NCI-H1092 treated with DMSO at 0.1 percent for 48 hours (cell line): ENCODE measurements at regions not wholly inside any gene's neighbourhood (a gene's known extent, or its start where the extent isn't known, plus 50 kb on each side); places are given as distances from the start of the nearest gene placed in this dataset.

Experiments
- DNase-seq: peaks from one replicate; lab custom pipeline; 2025; lab: John Stamatoyannopoulos, UW

DNA sequence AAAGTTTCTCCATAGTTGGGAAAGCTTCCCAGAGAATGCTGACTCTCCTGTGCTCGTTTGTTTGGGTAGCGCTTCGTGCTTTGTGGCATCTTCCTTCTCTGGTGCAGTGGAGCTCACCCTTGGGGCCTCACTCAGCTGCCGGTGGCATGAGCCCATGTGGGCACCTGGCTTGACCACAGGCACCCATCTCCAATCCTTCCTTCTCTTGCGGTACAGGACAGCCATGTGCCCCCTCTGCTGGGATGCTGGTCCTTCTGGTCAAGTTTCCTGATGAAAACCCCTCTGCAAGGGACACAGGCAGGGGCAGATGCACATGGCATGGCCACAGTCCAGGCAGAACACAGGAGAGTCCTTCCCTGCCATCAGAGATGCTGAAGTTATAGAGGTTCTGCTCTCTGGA is 555.9 kb upstream of the HS6ST1 start:
- no peak for DNase-seq

DNA sequence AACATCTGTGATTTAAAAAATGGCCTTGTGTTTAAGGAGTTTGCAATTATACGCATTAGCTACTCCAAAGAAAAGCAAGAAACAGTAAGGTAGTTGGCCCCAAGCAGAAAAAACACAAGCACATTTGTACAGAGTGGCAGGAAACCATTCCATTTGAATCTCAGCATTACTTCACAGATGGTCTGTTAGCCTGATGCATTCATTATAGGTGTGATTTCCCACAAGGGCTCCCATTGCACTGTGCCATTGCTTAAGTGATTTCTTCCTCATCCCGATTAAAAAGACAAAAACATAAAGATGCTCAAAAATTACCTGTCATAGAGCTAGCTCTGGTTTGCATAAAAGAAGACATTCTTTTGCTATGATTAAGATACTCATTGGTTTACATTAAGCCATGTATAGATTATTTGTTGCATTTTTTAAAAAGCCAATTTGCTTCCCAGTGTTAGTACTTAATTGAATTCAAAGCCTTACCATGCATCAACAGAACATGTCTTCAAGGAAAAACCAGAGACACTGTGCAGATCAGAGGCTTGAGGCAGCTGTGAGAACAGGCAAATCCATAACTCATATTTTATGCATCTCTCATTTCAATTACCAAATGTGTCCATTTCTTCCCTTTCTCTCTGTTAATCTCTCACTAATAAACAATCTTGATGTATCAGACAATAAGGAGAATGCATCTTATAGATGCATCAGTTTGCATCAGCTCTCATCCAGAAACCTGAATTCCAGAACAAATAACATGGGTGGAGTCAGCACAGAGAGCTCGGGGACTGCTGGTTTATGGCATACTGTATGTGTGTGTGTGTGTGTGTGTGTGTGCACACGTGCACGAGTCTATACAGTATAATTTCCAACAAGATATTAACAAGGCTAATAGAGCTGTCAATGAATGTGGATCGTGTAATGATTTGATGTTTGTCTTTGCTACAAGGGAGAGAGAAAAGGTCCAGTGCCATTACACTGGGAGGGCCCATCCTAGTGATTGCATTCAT is 558.6 kb upstream of the HS6ST1 start:
- no peak for DNase-seq

DNA sequence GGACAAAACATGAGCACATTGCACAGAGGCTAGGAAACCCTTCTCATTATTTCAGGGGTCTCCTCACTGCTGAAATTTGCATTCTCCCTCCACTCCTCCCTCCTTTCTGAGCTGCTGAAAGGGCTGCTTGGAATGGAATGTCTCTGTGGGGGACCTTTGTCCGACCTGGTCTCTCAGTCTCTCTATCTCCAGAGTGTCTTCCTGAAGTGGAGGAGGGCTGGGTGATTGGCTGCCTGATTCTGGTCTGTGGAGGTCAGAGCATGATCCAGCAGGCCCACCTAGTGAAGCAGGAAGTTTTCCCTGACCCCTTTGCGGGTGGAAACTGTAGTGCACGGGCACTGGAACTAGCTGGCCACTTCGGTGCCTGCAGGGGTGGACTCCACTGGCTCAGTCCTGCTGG is 560.5 kb upstream of the HS6ST1 start:
- DNase-seq: no peak

DNA sequence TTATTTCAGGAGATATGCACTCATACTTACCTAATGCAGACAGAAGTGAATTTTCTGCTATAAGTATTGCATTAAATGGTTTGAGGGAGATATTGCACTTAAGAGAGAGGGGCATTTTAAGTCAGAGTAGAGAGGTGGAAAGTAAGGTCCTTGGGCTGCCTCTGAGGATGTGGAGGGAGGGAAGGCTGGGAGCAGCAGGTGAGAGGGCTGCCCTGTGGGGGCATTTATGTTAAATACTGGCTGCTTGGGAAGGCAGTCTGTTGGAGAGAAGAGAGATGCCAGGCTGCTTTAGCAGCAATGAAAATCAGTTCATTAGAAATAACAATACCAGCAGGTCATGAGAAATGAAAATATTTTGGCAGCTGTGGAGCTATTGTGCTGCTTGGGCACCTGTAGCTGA is 576.2 kb upstream of the HS6ST1 start:
- no peak for DNase-seq

DNA sequence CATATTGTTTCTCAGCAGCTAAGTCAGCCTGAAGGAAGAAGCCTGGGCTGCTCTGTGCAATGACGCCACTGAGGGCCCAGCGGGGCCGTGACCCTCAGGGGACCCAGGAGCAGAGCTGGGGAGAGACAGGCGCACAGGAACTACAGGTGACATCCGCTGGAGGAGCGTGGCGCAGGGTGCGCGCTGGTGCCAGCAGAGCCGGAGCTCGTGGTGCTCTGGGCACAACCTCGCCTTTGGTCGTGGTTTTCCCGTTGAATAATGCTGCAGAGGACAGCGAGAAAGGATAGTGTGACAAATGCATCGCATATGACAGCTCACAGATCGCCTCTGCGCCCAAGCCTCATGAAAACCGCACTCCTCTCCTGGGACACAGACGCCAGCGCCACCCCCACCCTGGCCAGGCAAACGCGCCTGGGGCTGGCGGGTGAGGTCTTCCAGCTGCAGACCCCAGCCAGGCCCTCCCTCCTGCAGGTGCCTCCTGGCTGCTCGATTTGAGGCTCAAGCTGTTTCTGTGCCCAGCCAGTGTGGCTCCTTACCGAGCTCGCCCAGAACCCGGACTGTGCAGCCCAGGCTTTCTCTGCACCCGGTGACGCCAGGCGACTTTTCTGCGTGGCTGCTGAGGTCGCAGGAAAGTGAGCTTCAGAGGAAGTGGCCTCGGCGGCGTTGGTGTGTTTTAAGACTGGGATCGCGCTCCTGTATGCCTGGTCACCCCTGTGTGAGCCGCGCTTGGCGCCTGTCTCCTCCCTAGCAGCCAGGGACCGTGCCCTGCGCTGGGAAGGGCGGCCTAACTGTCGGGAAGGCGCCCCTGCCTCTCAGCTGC is 583.1 kb upstream of the HS6ST1 start:
- DNase-seq: no peak

DNA sequence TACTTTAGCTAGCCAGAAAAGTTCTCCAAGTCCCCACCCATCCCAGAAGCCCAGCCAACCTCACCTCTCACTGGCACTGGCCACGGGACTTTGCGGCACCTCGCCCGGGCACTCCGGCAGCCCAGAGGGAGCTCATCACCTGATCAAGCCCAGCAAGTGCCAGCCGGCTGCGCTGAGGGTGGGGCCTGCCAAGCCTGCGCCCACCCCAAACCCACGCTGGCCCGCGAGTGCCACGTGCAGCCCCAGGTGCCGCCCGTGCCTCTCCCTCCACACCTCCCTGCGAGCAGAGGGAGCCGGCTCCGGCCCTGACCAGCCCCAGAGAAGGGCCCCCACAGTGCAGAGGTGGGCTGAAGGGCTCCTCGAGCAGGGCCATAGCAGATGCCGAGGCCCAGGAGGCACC is 585.0 kb upstream of the HS6ST1 start:
- DNase-seq: no peak

DNA sequence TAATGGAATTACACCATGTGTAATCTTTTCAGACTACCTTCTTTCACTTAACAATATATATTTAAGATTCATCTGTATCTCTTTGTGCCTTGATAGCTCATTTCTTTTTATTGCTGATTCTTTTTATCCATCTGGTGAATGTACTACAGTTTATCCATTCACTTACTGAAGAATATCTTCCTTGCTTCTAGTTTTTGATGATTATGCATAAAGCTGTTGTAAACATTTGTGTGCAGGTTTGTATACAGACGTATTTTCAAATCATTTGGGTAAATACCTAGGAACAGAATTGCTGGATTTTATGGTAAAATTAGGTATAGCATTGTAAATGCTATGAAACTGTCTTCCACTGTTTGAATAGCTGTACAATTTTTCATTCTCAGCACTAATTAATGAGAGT is 592.6 kb upstream of the HS6ST1 start:
- DNase-seq: no peak

DNA sequence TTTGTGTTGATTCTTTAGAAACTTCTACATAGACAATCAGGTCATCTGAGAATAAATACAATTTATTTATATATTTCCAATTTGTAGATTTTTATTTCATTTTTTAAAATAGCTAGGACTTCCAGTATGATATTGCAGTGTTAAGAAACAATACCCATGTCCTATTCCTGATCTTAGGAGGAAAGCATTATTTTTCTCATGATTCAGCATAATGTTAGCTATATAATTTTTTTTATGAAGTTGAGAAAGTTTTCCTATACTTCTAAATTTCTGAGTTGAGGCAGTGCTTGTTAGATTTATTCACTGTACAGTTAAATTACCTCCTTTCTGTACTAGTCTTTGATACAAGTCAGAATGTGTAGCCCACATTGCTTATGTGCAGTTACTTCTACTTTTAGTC is 595.7 kb upstream of the HS6ST1 start:
- no peak for DNase-seq

DNA sequence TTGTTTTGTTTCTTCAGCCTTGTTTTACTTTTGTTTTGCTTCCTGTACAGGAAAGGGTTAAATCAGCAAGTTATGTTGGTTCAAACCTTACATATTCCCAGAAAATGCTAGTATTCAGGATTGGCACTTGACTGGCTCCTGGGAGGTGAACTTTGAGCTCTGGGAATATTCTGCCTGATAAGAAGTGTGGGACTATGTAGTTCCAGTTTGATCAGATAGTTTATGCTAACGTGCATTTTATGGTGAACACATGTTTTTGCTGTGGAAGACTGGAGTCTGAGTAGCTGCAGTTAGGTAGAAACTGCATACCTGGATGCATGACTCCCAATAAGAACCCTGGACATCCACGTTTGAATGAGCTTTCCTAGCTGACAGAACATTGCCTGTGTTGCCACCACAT is 603.1 kb upstream of the HS6ST1 start:
- no peak for DNase-seq

DNA sequence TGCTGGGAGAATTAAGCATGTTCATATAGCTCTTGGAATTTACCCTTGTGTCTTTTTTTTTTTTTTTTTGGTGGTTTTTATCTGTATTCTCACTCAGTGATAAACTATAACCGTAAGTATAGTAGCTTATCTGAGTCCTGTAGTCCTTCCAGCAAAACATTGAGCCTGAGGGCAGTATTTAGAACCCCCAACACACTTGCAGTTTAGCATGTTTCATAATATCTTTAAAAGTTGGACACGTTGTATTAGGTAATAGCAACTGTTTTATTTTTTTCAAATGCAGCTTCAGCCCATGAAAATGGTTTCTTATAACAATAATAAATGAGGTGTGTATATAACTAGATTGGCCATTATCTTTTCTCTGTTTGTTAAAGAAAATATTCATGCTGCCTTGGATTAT is 603.5 kb upstream of the HS6ST1 start:
- no peak for DNase-seq

DNA sequence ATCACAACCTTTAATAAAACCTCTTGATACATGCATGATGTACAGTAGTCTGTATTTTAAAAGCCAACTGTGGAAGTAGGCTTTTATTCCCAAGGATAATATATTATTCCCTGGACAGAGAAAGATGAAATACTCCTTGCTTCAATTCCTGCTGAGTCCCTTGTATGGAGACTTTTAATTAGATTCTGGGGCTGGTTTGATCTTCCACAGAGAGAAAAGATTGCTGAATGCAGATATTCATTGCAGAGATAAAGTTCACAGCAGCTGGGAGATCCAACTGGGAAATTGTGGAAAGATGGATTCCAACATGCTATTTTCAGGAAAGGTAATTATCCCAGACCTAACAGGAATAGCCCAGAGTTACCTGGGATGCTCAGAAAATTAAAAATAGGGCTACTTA is 607.0 kb upstream of the HS6ST1 start:
- DNase-seq: no peak

DNA sequence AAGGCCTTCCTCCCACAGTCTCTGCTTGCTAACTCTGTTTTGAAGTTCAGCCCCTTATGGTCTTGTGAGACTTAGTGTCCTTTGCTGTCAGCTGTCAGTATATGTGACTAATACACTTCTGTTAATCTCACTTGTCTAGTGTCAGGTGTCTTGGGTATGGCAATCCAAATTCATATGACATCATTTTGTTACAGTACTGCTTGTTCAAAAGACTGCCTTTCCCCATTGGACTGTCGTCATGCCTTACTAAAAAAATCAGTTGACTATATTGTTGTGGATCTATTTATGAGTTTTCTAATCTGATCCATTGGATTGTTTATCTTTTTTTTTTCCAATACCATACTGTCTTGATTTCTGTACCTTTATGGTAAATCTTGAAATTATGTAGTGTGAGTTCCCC is 611.4 kb upstream of the HS6ST1 start:
- DNase-seq: no peak

DNA sequence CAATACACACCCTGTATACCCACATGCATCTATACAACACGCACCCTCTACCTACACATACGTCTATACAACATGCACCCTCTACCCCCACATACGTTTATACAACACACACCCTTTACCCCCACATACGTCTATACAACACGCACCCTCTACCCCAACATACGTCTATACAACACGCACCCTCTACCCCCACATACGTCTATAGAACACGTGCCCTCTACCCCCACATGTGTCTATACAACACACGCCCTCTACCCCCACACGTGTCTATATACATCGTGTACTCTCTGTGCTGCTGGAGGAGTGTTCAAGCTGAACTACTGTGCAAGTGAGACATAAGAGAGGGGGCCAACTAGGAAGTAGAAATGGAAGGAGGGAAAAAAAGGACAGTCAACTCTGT is 621.7 kb upstream of the HS6ST1 start:
- no peak for DNase-seq

DNA sequence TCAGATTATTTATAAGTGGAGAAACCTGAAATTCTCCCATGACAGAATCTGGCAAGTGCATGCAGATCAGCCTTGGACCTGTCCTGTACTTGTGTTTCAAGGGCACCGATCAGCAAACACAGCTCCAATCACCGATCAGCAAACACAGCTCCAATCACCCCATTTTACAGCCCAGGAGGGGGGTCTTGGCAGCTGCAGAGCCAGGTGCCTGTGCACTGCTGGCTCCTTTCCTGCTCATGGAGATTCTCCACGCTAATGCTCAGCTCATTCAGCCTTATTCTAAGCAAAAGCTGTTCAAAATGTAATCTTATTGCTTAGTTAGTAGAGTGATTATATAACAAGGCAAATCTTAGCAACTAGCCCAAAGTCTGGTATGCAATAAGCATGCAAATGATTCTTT is 623.1 kb upstream of the HS6ST1 start:
- peak; percentile 71 for DNase-seq

DNA sequence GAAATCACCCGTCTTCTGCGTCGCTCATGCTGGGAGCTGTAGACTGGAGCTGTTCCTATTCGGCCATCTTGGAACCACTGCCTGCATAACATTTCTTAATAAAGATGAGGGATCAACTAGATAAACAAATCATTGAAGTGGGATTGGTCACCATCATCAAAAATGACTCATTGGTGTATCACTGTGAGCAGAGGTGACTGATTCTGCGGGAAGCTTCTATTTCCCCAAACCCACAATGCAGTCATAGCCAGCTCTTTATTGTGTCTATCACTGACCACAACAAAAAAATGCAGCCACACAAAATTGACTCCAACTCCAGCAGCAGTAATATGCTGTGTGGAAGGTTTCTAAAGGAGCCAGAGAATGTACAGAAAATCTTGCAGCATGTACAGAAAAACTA is 630.7 kb upstream of the HS6ST1 start:
- no peak for DNase-seq

DNA sequence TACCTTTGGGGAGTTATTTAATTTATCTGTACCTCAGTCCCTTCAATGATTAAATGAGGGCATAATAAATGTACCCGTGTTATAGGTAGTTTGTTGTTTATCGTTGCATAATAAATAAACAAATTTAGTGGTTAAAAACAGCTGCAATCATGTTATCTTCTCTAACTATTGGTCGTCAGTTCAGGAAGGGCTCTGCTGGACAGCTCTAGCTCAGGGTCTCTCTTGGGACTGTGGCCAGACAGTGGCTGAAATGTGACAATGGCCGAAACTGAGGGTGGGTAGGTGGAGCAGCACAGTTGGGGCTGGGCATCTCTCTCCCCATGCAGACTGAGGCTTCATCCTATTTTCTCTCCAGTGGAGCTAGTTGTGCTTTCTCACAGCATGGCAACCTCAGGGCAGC is 632.1 kb upstream of the HS6ST1 start:
- DNase-seq: no peak

DNA sequence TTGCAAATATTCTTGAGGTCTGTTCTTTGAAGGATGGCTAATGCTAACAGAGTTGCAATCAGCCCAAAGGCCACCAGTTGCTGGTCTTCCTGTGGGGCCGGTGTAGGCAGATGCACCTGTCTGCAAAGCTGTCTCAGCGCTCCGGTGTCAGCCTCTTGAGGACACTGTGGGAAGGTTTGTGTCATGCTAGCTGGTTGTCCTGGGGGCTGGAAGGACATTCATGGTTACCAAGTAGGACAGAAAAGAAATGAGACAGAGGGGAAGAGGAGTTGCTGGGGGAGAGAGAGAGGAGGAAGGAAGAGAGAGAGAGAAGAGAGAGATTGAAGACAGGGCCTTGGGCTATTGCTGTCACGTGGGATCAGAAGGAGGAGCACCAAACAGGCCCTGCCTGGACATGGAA is 639.6 kb upstream of the HS6ST1 start:
- DNase-seq: no peak

DNA sequence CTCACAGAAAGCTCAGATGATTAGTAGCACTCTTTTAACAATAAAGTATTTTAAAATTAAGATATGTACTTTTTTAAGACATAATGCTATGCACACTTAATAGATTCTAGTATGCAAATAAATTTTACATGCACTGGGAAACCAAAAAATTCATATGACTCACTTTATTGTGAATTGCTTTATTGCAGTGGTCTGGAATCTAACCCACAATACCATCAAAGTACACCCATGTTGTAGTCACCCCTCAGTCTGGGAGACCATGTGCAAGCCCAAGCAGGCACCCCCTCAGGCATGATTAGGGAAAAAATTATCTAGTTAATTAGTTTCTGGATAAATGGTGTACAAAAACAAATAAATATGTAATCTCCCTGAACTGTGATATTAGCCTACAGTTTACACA is 649.0 kb upstream of the HS6ST1 start:
- DNase-seq: no peak

DNA sequence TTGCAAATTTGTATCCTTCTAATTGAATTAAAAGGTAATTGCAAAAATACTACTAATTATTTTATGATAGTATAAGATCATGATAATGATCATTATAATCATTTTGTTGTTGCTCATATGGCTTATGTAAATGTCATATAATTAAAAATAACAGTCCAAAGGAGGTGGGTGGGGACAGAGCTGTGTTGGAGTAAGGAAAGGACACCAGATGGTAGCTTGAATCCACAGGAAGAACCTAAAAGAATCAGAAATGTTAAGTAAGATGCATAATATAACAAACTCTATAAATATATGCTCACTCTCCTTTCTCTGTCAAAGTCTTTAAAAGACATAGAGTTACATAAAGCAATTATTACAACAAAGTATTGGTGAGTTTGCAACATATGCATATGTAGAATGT is 650.7 kb upstream of the HS6ST1 start:
- DNase-seq: no peak

DNA sequence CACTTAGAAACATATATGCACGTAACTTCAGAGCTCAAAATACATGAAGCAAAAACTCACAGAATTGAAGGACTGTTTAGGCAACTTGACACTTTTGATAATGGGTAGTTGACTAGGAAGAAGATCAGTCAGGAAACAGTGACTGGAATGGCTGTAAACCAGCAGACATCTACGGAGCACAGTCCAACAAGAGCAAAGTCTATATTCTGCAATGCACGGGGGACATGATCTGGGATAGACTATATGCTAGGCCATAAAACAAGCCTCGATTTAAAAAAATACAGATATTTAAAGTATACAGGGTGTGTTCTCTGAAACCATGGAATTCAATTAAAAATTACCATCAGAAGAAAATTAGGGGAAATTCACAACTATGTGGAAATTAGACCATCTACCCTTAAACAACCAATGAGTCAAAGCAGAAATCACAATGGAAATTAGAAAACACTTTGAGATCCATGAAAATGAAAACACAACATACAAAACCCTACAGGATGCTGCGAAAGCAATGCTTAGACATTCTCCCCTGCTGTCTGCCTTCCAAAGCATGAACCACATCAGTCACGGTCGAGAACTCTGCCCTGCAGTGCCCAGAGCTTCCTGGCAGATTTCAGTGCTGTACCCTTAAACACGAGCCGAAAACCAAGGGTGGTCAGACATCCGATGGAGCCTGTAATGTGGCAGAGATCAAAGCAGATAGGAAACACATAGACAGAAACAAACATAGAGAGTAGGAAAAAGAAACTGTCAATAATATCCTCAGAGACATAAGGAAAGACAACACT is 651.9 kb upstream of the HS6ST1 start:
- DNase-seq: no peak

DNA sequence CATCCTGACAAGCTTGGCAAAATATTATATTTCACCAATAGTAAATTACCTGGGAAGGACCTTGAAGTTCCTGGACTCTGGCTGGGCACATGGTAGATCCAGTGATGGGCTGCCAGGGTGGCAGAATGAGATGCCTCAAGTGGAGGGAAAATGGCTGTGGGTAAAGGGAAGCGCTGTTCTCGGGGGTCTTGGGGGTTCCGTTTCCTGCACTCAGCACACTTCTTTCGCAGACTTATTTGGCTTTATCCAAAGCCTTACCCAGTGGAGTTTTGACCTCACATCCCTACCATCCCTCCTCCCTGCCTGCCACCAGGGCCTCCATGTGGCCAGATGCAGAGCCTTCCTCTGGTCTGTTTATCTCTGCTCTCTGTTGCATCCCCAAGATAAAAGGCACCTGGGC is 654.9 kb upstream of the HS6ST1 start:
- no peak for DNase-seq

DNA sequence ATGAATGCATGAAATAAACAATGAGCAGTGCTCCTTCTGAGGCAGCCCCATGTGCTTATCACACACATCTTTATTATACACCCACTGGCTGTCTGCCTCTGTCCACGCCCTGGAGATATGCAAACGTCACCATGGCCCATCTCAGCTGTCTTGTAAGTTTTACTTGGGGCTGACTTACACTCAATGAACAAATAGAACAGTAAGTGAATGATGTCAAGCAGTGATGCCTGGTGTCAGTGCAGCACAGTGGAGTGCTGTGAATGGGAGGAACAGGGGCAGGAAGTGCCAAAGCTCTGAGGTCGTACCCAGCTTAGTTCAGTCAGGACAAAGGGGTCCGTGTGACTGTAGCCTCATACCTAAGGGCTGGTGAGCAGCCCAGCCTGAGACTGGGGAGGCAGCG is 659.5 kb upstream of the HS6ST1 start:
- no peak for DNase-seq
